Smooth muscle cell (in vitro differentiated cells): ENCODE measurements at regions not wholly inside any gene's neighbourhood (a gene's known extent, or its start where the extent isn't known, plus 50 kb on each side); places are given as distances from the start of the nearest gene placed in this dataset.
A peak's percentile ranks its signal among the peaks of the same experiment; 100 is the strongest.

Source experiments
- DNase-seq: peaks from one replicate; lab custom pipeline; 2025; ENCODE audit not compliant: unreplicated experiment; lab: John Stamatoyannopoulos, UW
- H2AFZ ChIP-seq: fragments of 200-600 bp; sonication (generic); 2 replicates; pipeline ENCODE4 v1.6.0; 2016; ENCODE audit warnings: antibody characterized with exemption, low read depth, mild to moderate bottlenecking
- H3F3A ChIP-seq: fragments of 200-600 bp; sonication (generic); 2 replicates; pipeline ENCODE4 v1.6.0; 2017; ENCODE audit warnings: antibody characterized with exemption, low read depth
- H3K27ac ChIP-seq: fragments of 200-600 bp; sonication (generic); 2 replicates; pipeline ENCODE4 v1.5.1; 2016; ENCODE audit warnings: low read depth, mild to moderate bottlenecking
- H3K27me3 ChIP-seq: fragments of 200-600 bp; sonication (generic); 2 replicates; pipeline ENCODE4 v1.6.1; 2016; ENCODE audit warnings: low read depth, mild to moderate bottlenecking
- H3K36me3 ChIP-seq: fragments of 200-600 bp; sonication (generic); 2 replicates; pipeline ENCODE4 v1.5.1; 2016; ENCODE audit warnings: low read depth
- H3K4me1 ChIP-seq: fragments of 200-600 bp; sonication (generic); 2 replicates; pipeline ENCODE4 v1.5.1; 2016; ENCODE audit warnings: low read depth
- H3K4me2 ChIP-seq: fragments of 200-600 bp; sonication (generic); 2 replicates; pipeline ENCODE4 v1.6.0; 2016; ENCODE audit warnings: mild to moderate bottlenecking
- H3K4me3 ChIP-seq: fragments of 200-600 bp; sonication (generic); 2 replicates; pipeline ENCODE4 v1.5.1; 2016; ENCODE audit warnings: mild to moderate bottlenecking
- H3K79me2 ChIP-seq: fragments of 200-600 bp; sonication (generic); 2 replicates; pipeline ENCODE4 v1.6.0; 2016; ENCODE audit warnings: low read depth, mild to moderate bottlenecking
- H3K9ac ChIP-seq: fragments of 200-600 bp; sonication (generic); 2 replicates; pipeline ENCODE4 v1.6.0; 2016; ENCODE audit warnings: low read depth
- H3K9me3 ChIP-seq: fragments of 200-600 bp; sonication (generic); replicated peaks from 2 replicates; pipeline ENCODE4 v1.5.1; 2016; ENCODE audit warnings: low read depth
- H4K20me1 ChIP-seq: fragments of 200-600 bp; sonication (generic); 2 replicates; pipeline ENCODE4 v1.6.0; 2016; ENCODE audit warnings: low read depth
- WGBS: methylation state at CpG from one replicate; pipeline ENCODE4 v1.1.7; 2016; ENCODE audit warnings: low lambda C conversion rate; 5-methylcytosine and 5-hydroxymethylcytosine counted together
- TF ChIP-seq, protein P1 (sequence below): fragments of 200-600 bp; sonication (generic); IDR thresholded peaks from 2 replicates; pipeline ENCODE4 v1.5.1; 2017; ENCODE audit warnings: borderline replicate concordance, mild to moderate bottlenecking, antibody characterized with exemption; ENCODE audit not compliant: insufficient read depth, poor library complexity, severe bottlenecking

DNA sequence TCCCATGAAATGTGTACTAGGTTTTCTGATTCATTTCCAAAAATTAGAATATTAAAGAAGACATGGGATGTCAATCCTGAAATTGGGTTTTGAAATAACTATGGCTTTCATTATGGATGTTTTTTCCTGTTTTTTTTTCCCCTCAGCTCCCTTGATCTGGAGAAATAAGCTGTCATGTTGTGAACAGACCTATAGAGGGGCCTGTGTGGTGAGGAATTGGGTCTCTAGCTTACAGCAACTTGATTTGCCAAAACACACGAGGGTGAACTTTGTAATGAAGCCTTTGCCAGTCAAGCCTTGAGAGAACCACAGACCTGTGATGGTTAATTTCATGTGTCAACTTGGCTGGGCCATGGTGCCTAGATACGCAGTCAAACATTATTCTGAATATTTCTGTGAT lies 2413.6 kb downstream of the PCDH7 start:
- 65% methylated on average over 2 of the region's 2 CpGs for WGBS
- TF ChIP-seq, protein P1, sequence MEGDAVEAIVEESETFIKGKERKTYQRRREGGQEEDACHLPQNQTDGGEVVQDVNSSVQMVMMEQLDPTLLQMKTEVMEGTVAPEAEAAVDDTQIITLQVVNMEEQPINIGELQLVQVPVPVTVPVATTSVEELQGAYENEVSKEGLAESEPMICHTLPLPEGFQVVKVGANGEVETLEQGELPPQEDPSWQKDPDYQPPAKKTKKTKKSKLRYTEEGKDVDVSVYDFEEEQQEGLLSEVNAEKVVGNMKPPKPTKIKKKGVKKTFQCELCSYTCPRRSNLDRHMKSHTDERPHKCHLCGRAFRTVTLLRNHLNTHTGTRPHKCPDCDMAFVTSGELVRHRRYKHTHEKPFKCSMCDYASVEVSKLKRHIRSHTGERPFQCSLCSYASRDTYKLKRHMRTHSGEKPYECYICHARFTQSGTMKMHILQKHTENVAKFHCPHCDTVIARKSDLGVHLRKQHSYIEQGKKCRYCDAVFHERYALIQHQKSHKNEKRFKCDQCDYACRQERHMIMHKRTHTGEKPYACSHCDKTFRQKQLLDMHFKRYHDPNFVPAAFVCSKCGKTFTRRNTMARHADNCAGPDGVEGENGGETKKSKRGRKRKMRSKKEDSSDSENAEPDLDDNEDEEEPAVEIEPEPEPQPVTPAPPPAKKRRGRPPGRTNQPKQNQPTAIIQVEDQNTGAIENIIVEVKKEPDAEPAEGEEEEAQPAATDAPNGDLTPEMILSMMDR = no peak
- Histone ChIP-seq H3K36me3 (no peaks in the 10 kb centered on the region), H3K4me3 (no peak overlapping the region), H4K20me1 (no peaks in the 10 kb centered on the region), H3K9me3 (no peaks in the 10 kb centered on the region), H3K27me3 (no peaks in the 10 kb centered on the region), H2AFZ (no peak overlapping the region), H3K79me2 (no peaks in the 10 kb centered on the region), H3K4me2 (no peak overlapping the region), H3K9ac (no peak overlapping the region), H3F3A (no peaks in the 10 kb centered on the region), H3K4me1 (no peaks in the 10 kb centered on the region), H3K27ac (no peak overlapping the region)
- no peak for DNase-seq

DNA sequence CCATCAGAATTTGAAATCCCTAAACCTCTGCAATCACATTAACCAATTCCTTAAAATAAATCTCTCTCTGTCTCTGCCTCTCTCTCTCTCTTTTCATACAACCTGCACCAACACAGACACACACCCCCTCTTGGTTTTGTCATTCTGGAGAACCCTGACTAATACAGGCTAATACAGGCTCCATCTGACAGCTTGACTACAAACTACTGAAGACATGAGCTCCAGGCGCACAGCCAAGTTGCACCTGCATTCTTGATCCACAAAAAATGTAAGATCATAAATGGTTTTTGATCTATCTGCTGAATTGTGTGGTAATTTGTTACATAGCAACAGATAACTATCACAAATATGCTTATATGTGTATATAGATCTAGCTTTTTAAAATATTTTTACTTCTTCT lies 2414.2 kb downstream of the PCDH7 start:
- Histone ChIP-seq H3K9ac (no peak overlapping the region), H3K27me3 (no peaks in the 10 kb centered on the region), H2AFZ (no peak overlapping the region), H3K4me2 (no peak overlapping the region), H3K4me1 (no peaks in the 10 kb centered on the region), H3F3A (no peaks in the 10 kb centered on the region), H3K36me3 (no peaks in the 10 kb centered on the region), H3K4me3 (no peak overlapping the region), H3K27ac (no peak overlapping the region), H3K79me2 (no peaks in the 10 kb centered on the region), H3K9me3 (no peaks in the 10 kb centered on the region), H4K20me1 (no peaks in the 10 kb centered on the region)
- 97% methylated on average over 1 of the region's 1 CpG for WGBS
- TF ChIP-seq, protein P1 = no peak
- no peak for DNase-seq

DNA sequence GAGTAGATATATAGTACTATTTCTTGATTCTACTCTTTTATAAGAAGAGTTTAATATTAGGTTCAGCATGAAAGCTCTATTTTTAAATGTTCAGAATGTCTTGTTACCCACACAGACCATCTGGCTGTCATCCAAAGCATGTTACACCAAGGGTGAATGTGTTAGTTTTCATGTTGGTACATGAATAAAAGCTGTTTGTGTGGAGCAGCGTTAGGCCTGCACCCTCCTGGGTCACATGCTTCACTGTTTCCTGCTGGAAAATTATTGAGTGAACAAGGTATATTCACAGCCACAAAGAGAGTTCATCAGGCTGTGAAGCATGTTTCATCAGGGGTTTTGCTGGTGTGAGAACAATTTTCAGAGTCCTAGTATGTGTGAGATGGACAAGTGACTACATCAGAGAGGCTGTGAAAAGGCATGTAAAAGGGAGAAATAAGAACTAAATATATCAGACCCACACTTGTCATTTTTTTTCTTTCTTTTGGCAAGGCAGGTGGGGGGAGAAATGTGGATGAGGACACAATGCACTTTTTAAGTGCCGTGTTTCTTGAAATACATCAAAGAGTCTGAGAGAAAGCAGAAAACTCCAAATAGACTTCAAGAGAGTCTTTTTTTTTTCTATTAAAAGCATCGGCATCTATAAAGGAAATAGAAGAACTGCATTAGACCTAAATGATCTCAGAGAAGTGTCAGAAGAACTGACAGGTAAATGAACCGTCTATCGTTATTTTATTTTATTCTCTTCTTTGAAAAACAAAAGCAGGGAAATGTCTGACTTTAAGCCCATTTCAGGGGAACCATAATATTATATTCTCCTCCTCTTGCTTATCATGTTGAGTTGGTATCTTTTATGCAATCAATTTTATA lies 2429.7 kb downstream of the PCDH7 start:
- Histone ChIP-seq H3F3A (no peaks in the 10 kb centered on the region), H2AFZ (peak overlapping the region; percentile 11), H3K27ac (no peak overlapping the region), H3K9ac (no peak overlapping the region), H3K79me2 (no peaks in the 10 kb centered on the region), H3K4me2 (no peak overlapping the region), H4K20me1 (no peaks in the 10 kb centered on the region), H3K4me1 (no peaks in the 10 kb centered on the region), H3K9me3 (no peaks in the 10 kb centered on the region), H3K36me3 (no peaks in the 10 kb centered on the region), H3K4me3 (no peak overlapping the region), H3K27me3 (no peaks in the 10 kb centered on the region)
- DNase-seq = no peak
- 89% methylated on average over 5 of the region's 5 CpGs for WGBS
- TF ChIP-seq, protein P1 = no peak

DNA sequence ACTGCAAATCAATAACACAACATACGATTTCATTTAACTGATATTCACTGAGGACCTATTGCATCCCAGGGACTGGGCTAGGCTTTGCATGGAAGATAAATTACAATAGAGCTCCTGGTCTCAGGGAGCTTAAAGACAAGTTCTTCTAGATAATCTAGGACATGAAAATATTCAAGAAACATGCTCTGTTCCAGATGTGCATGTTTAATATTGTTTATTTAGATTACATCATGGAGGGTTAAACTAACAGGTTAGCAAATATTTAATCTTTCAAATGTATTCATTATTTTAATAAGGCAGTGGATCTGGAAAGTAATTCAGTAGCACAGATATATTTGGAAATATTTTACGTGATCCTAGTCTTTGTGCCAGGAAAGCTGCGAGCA lies 2430.3 kb downstream of the PCDH7 start:
- Histone ChIP-seq H3K4me3 (no peak overlapping the region), H3K79me2 (no peaks in the 10 kb centered on the region), H3K36me3 (no peaks in the 10 kb centered on the region), H3F3A (no peaks in the 10 kb centered on the region), H3K9ac (no peak overlapping the region), H3K4me1 (no peaks in the 10 kb centered on the region), H3K4me2 (no peak overlapping the region), H3K9me3 (no peaks in the 10 kb centered on the region), H3K27me3 (no peaks in the 10 kb centered on the region), H2AFZ (no peak overlapping the region), H3K27ac (no peak overlapping the region), H4K20me1 (no peaks in the 10 kb centered on the region)
- DNase-seq = no peak
- TF ChIP-seq, protein P1 = no peak
- WGBS = 92% methylated on average over 3 of the region's 3 CpGs
